NCI-H128 (cell line): ENCODE measurements at regions not wholly inside any gene's neighbourhood (a gene's known extent, or its start where the extent isn't known, plus 50 kb on each side); places are given as distances from the start of the nearest gene placed in this dataset.

Experiments
- DNase-seq: peaks from one replicate; lab custom pipeline; 2025; ENCODE audit not compliant: unreplicated experiment; lab: John Stamatoyannopoulos, UW

DNA sequence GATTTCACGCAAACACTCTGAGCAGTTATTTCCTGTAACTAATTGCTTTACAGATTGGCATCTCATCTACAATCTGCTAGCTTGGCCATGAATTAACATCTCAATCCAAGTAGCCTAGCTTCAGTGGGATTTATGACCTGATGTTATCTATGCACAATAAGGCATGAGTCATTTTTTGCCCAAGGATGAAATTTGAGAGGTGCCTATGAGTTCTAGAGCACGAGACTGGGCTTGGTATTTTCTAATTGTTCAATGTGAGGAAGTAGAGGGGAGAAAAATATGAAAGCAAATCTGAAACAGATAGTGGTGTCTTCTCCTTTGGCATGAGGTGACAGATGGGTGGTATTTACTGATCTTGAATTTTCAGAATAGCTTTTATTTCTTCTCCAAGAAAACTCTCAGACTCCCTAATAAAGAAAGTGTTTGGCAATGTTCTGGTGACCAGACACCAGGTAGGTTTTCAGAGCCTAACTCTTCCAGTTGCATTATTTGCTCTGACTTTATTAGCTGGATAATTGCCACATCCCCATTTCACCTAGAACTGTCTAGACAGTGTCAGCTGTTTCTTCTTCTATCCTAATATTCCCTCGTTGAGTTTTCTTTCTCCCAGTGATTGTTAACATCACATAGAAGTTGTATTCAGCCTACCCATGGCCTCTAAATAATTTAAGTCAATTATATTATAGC is 301.0 kb upstream of the UMPS start:
- no peak for DNase-seq

DNA sequence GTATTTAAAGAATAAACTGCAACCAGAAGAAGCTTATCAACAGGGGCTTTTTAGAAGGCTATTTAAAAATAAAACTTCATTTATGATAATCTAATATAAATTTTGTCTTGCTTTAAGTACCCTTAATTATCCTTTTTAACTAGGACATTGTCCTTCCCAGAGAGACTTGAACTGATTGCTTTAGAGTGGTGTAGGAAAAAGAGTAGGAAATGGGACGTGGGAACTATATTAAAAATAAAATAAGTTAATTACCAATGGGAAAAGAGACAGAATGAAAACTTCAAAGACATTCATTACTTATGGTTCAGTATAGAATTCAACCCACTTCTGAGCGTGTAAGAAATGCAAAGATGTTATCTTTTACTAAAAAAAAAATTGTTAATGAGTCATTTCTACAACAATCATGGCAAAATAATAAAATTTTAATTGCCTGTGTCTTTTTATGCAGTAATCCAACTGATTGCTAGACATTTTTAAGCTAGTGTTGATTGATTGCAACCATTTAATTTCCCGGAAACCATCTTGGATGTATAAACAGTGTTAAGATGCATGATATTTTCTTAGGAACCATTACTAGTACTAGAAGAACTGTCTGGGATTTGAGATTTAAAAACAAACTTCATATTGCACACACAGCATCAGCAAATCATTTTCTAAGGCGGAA is 298.8 kb upstream of the UMPS start:
- DNase-seq, result no peak

DNA sequence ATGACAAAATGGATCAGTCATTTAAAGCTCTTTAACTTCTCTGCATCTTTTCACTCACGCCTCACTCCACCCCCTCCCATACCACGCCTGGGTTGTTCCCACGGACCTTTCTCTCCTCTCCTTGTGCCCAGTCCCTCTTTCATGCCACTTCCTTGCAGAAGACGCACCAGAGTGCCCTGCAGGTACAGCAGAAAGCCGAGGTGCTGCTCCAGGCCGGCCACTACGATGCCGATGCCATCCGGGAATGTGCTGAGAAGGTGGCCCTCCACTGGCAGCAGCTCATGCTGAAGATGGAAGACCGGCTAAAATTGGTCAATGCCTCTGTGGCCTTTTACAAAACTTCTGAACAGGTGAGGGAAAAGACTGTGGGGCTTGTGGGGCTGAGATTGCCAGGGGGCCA is 296.1 kb upstream of the UMPS start:
- DNase-seq, result no peak

DNA sequence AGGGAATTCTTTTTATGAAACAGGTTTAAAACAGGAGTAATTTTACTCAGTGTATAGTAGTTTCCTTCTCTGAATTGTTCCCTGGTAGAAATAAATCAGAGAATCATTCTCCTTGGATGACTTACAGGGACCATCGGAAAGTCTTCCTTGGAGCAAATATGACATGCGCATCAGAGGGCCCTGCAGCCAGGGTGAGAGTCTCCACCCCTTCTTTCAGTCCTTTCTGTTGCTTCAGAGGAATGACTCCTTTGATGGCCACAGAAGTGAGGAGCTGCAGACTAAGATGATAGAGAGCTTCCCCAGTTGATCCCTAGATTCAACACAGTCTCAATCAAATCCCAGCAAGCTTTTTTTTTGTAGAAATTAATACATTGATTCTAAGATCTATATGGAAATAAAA is 294.8 kb upstream of the UMPS start:
- DNase-seq, result no peak

DNA sequence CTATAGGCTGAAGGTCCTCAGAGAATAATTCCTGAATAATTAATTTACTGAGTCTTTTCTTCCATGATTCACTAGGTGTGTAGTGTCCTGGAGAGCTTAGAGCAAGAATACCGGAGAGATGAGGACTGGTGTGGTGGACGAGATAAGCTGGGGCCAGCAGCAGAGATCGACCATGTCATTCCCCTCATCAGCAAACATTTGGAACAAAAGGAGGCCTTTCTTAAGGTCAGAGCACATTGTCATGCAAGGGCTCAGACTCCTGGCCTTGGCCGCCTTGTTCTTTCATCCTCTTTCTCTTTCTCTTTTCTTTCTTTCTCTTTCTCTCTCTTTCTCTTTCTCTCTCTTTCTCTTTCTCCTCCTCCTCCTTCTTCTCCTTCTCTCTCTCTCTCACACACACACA is 291.4 kb upstream of the UMPS start:
- no peak for DNase-seq

DNA sequence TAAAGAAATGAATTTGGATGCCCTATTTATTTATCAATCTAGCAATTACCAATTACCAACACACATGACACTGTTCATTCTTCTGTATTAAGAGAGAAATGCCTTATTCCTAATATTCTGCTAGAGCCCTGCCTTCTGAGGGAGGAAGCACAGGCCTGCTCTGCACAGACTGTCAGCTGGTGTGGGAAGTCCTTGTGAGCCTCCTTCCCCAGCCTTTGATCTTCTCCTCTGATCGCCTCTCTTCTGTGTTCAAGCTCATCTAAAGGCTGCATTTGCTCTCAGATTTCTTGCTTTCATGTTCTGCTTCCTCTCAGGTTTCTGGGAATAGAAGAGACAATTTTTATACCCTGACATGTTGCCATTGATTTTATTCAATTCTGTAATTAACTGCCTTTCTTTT is 290.6 kb upstream of the UMPS start:
- DNase-seq, result no peak

DNA sequence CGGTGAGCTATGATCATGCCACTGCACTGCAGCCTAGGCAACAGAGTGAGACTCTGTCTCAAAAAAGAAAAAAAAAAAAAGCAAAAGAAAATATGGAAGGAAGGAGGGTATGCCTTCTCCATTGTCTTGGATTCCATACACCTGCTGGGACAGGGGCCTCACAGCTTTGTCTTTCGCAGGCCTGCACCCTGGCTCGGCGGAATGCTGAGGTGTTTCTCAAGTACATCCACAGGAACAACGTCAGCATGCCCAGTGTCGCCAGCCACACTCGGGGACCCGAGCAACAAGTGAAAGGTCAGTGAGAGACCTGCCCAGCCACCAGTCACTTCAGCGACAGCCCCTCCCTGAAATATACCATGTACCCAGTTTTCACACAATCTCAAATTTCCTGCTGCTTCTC is 288.5 kb upstream of the UMPS start:
- no peak for DNase-seq

DNA sequence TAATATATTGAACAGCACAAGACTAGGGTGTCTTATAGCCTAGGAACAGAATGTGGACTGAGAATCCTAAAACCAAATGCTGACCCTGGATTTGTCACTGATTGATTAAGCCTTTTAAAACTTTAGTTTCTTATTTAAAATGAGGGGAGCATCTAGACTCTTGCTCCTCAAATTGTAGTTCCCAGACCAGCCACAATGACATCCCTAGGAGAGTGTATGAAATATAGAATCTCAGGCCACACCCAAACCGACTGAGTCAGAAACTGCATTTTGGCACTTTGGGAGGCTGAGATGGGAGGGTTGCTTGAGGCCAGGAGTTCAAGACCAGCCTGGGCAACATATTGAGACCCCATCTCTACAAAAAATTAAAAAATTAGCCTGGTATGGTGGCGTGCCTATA is 287.8 kb upstream of the UMPS start:
- no peak for DNase-seq

DNA sequence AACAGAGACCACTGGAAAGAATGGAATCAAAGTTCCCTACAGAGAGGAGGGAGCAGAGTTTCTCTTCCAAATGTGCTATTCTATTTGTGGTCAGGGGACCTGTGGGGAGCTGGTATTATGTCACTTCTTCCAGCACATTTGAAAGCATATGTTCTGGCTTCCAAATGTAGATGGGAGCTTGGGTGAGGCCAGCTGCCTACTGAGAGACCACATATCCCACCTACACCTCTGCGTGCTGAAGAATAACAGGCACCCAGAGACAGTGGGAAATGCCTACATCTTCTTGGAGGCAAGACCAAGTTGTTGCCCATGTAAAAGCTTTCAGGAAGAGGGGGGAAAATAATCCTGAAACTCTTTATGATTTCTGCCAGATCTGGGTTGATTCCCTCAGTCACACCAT is 286.8 kb upstream of the UMPS start:
- DNase-seq, result no peak

DNA sequence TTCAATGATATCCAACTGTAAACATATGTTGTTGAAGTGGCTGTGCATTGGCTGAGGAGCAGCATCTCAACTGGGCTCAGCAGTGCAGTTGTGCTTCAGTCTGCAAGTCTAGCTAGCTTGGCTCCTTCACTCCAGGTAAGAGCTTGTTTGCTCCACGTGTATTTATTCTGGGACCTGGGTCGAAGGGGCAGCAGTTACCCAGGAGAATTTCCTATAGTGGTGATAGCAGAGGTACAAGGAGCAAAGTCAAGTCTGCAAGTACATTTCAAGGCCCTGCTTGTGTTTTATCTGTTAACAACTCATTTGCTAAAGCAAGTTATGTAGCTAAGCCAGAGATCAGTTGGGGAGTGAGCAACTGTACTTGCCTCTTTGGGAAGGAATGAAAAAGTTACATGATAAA is 286.2 kb upstream of the UMPS start:
- DNase-seq, result no peak

DNA sequence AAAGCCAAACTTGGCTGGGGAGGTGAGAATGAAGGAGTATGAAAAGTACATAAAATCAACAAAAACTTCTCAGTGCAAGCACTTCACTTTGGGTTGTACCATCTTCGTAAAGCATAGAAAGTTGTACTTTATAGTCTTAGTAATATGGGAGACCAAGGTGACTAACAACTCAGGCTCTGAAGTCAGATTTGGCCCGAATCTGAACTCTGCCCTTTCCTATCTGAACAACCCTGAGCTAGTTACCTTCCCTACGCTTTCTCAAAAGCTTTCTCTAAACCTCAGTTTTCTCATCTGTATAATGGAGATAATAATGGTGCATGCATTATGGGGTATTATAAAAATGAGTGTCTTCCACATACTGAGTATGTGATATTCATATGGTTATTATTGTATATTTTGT is 285.4 kb upstream of the UMPS start:
- no peak for DNase-seq

DNA sequence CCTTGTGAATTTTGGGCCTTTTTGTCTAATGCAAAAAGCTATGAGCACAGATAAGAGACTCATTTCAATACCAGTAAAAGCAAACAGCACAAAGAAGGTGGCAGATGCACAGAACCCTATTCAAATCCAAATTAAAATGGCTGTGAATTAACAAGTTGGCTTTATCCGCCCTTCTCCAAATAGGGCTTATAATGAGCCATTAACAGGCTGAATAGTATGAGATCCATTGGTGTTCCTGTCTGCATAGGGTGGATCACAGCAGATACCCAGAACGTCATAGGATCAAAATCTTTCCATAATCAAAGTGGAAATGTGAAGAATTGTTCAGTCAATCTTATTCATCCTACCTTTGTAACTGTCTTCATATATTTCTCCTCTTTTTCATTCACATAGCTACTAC is 282.4 kb upstream of the UMPS start:
- no peak for DNase-seq

DNA sequence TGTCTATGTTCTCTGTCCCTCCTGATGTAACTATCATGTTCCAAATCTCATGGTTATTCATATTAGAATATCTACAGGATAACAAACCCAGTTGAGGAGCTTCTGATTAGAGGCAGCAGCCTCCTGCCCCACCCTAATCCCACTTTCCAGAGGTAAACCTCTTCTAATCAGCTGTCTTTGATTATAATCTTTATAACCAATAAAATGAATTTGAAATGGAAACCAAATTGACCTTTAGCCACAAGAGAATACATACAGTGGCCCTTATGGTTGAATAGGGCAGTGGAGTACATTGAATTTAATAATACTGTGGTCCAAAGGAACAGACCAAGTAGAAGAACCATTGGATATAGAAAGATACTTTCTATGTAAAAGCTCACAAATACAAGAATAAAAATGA is 281.3 kb upstream of the UMPS start:
- no peak for DNase-seq

DNA sequence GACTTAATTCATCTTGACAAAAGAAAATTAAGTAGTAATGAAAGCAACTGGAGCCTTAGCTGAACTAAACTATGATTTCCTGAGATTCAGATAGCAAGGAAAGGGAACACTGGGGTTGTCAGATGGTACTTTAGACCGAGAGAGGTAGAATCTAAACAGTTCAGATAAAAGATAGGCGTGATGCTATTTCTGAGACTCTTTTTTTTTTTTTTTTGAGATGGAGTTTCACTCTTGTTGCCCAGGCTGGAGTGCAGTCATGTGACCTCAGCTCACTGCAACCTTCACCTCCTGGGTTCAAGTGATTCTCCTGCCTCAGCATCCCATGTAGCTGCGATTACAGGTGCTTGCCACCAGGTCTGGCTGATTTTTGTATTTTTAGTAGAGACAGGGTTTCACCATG is 279.9 kb upstream of the UMPS start:
- no peak for DNase-seq

DNA sequence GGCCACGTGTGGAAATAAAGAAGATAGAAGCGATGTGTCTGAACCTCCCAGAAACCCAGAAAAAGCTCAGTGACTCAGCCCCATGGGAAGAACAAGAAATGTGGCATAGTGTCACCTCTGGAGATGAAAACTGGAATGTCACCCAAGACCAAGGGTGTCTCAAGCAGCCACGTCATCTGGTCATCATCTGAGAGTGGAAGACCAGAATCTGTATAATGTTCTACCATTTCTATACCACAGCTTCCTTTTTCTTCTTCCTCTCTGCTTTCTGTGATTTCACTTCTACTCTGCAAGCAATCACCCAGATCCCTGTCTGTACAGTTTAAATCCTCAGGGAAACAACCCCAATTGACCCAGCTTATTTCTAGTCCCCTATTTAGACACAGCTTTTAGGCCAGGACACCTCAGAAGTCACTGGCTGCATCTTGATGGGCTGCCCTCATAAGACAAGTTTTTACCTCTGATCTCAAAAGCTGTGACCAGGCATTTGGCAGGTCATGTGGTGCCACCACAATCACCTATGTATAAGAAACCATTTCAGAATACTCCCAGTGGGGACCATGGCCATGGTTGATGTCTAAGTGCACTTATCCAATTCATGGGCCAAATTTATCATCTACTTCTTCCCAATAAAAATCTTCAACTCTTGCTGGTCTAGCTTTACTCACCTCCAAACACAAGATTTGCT is 278.5 kb upstream of the UMPS start:
- DNase-seq, result no peak

DNA sequence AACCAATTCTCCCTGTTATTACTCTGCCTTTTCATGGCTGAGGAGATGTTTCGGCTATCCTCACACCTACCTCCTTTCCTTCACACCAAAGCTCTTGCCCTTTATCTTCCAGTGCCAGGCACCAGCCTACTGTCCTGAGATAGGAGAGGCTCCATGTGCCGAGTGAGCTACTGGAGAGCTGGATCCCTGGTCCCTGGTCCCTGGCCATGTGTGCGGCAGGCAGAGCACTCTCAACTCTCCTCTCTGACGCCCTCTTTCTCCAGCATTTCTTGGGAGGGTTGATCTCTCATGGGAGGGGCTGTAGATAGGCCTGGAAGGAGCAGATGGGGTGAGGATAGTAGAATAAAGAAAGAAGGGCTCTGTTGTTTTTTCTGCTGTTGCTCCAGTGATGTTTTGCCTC is 277.1 kb upstream of the UMPS start:
- no peak for DNase-seq

DNA sequence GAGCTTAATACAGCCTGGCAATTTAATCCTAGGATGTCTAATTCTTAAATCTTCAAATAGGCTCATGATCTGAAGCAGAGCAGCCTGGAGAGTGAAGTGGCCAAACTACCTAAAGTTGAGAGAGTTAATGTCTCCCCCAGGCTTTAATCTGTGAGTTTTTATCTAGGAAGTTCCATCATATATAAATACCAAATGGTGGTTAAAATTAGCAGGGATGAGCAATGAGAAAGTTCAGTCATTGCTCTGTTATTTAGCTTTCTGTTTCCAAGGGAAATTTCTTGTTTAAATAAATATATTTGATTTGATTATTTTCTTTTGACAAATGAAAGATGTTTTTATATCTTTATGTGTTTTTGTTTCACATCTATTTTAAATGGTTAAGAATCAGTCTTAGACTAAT is 274.4 kb upstream of the UMPS start:
- DNase-seq, result no peak

DNA sequence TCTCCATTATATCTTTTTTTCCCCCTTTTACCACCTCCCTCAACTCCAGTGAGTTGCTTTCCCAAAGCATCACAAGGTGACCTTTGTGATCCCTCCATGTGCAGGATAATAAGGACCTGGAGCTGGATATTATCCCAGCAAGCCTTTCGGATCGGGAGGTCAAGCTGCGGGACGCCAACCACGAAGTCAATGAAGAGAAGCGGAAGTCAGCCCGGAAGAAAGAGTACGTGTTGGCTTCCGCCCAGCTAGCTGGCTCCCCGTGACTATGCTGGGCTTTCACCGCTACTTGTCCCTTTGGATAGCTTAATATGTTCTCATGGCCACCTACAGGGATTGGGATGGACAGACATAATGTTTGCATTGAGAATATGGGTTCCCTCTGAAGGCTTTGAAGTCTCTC is 273.7 kb upstream of the UMPS start:
- DNase-seq, result no peak

DNA sequence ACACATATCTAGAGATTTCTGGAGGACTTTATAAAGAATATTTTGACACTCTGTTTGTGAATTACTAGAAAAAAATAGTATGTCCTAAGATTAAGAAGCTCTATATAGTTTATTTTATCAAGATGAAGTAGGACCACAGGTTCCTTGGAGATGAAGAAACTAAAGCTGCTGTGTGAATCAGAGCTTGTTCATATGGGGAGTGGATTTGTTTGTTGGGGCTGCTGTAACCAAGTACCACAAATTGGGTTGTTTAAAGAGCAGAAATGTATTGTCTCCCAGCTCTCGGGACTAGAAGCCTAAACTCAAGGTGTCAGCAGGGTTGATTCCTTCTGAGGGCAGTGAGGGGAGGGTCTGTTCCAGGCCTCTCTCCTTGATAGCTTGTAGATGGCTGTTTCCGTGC is 270.6 kb upstream of the UMPS start:
- DNase-seq, result no peak

DNA sequence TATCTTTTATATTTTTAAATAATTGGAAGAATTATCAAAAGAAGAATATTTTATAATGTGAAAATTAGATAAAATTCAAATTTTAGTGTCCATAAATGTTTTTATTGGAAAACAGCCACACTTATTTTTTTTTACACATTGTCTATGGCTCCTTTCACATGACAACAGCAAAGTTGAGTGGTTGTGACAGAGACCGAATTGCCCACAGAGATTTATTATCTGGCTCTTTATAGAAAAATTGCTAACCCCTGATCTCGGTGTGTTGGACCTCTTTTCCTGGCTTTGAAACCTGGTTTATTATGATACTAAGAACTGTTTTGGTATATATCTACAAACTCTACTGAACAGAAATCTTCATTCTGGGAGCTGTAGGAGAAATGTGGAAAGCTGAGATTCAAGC is 269.1 kb upstream of the UMPS start:
- no peak for DNase-seq

DNA sequence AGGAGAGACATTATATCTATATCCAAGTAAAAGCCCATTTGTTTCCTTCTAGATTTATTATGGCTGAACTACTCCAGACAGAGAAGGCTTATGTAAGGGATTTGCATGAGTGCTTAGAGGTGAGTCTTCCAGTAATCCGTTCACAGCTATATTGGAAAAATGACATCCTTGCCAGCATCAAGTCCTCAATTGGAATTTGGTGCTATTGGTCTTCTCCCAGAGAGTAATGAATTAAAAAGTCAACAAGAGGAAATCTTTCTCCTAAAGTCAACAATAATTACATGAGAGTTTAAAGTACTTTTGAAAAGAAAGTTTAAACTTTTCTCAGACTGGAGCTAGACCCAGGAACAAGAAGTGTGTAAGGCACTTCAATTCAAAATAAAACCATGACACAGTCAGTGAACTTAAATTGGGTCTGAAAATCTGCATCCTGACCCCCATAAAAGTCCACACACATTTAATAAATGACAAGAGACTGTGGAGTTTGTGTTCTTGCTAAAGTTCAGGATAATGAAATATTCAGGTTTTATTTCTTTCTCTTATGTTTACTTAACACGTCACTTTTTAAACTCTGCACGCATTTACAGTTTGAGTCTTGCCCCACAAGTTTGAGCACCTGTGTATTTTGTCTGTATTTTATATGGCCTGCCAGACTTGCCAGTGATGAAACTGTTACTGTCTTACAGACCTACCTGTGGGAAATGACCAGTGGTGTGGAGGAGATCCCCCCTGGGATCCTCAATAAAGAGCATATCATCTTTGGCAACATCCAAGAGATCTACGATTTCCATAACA is 268.2 kb upstream of the UMPS start:
- DNase-seq, result no peak

DNA sequence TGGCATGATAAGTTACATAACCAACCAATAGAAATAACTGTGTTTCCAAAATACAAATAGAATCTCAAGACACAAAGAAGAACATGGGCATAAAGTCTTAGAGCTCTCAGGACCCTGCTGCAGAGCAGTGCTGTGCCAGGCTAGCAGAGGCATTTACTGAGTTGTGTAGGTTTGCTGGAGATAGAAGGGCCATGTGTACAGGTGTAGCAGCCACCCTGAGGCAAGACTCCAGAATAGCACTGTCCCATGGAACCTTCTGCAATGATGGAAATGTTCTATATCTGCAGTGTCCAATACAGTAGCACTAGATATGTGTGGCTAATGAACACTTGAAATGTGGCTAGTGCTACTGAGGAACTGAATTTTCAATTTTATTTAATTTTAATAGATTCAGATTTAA is 267.0 kb upstream of the UMPS start:
- DNase-seq, result no peak
